ELF-1 (cell line): ENCODE measurements at regions not wholly inside any gene's neighbourhood (a gene's known extent, or its start where the extent isn't known, plus 50 kb on each side); places are given as distances from the start of the nearest gene placed in this dataset.

Source experiments
- DNase-seq: peaks from one replicate; pipeline ENCODE4 v3.0.0-alpha.2; 2016; ENCODE audit warnings: low read depth, low spot score

GRCh38 chr2:52571380-52572347 lies 1195.9 kb upstream of the CHAC2 start:
- no peak for DNase-seq

- no peak for DNase-seq
These were observed 1196.9 kb upstream of the CHAC2 start for GRCh38 chr2:52570716-52571115.

GRCh38 chr2:52563151-52563550 lies 1204.5 kb upstream of the CHAC2 start:
- no peak for DNase-seq

- DNase-seq: no peak
These were observed 1209.3 kb upstream of the CHAC2 start for GRCh38 chr2:52558265-52558664.

GRCh38 chr2:52542297-52542696 lies 1225.3 kb upstream of the CHAC2 start:
- DNase-seq: no peak

- DNase-seq: no peak
These were observed 1228.3 kb upstream of the CHAC2 start for GRCh38 chr2:52539026-52539970.

- DNase-seq: no peak
These were observed 1230.0 kb upstream of the CHAC2 start for GRCh38 chr2:52537588-52537987.

- no peak for DNase-seq
These were observed 1230.6 kb upstream of the CHAC2 start for GRCh38 chr2:52536929-52537460.

- DNase-seq: no peak
These were observed 1234.6 kb upstream of the CHAC2 start for GRCh38 chr2:52532956-52533355.

GRCh38 chr2:52526735-52527134 lies 1240.9 kb upstream of the CHAC2 start:
- DNase-seq: no peak

- no peak for DNase-seq
These were observed 1247.0 kb upstream of the CHAC2 start for GRCh38 chr2:52520644-52521043.

- no peak for DNase-seq
These were observed 1248.9 kb upstream of the CHAC2 start for GRCh38 chr2:52518678-52519077.

- no peak for DNase-seq
These were observed 1254.8 kb upstream of the CHAC2 start for GRCh38 chr2:52512760-52513159.

GRCh38 chr2:52510432-52510831 lies 1257.2 kb upstream of the CHAC2 start:
- no peak for DNase-seq

GRCh38 chr2:52502476-52502860 lies 1265.1 kb upstream of the CHAC2 start:
- no peak for DNase-seq

- no peak for DNase-seq
These were observed 1265.7 kb upstream of the CHAC2 start for GRCh38 chr2:52501715-52502475.

- no peak for DNase-seq
These were observed 1267.0 kb upstream of the CHAC2 start for GRCh38 chr2:52500561-52500960.

- no peak for DNase-seq
These were observed 1269.4 kb upstream of the CHAC2 start for GRCh38 chr2:52498077-52498750.

- no peak for DNase-seq
These were observed 1271.8 kb upstream of the CHAC2 start for GRCh38 chr2:52495816-52496215.

GRCh38 chr2:52477166-52477565 lies 1290.4 kb upstream of the CHAC2 start:
- no peak for DNase-seq

GRCh38 chr2:52475590-52475989 lies 1292.0 kb upstream of the CHAC2 start:
- no peak for DNase-seq
